NCI-H1930 (cell line): ENCODE measurements at regions not wholly inside any gene's neighbourhood (a gene's known extent, or its start where the extent isn't known, plus 50 kb on each side); places are given as distances from the start of the nearest gene placed in this dataset.

ENCODE experiments used
- DNase-seq, 2 experiments: peaks; one replicate each; lab custom pipeline; 2025; lab: John Stamatoyannopoulos, UW

DNA sequence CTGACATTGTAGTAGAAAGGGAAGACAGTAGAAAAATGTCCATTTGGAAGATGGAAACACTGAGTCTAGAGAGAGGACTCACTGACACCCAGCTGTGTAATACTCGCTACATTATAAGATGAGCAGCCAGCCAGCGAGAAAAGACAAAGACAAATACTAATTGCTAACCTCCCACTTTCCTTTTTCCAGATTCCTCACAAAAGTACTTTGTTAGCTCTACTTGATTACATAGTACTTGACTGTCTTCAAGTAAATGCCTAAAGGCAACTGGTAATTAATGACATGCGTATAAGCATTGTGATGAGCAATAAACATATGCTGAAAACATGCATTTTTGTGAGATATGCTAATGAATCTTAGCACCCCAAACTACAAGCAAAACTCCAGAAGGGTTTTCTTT, 363.1 kb downstream of the GPAM start:
- DNase-seq, result no peak

DNA sequence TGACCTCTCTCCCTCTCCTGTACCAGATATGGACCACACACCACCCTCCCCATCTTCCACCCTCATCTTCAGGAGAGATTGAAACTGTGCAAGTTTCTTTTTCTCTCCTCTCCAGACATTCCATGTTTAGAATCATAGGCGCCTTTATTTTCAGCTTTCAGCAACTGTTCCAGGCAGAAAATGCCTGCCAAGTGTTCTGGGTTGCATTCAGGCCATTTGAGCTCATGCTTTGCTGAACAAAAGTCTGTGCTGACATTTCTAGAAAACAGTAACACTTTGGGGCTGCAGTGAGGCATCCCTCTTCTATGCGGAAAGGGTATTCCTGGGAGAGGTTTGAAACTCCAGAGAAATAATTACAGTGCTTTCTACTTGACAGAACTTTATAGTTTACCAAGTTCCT, 361.7 kb downstream of the GPAM start:
- no peak for DNase-seq

DNA sequence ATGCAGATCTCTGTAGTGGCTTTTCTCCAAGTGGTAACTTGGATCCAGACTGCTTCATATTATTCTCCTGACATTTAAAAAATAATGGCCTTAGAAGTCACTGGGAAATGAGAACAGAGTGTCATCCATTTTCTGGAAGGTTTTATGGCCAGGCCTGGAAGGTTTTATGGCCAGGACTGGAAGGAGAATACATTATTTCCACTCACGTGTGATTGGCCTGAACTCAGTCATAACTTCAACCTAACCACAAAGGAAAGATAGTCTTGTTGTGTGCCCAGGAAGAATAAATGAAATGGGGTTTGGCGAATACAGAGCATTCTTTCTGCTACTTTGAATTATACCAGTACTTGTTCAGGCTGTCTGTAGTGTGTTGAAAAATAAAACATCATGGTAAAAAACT, 360.9 kb downstream of the GPAM start:
- DNase-seq, result no peak

DNA sequence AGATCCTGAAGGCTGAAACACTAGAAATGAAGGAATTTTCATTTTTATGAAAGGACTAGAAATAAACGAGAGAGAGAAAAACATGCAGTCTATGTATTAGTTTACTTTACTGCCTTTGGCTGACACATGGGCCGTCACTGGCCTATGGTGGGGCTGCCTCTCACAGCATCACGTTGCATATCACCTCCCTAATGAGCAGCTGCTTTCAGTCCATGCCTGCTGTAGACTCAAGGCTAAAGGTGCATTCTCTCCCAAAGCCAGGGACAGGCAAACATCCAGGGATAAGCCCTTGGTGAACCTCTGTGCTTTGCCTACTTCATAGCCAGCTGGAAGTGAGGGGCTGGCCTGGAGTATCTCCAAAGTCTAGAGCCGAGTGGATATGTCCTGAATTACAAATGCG, 359.4 kb downstream of the GPAM start:
- DNase-seq, result no peak

DNA sequence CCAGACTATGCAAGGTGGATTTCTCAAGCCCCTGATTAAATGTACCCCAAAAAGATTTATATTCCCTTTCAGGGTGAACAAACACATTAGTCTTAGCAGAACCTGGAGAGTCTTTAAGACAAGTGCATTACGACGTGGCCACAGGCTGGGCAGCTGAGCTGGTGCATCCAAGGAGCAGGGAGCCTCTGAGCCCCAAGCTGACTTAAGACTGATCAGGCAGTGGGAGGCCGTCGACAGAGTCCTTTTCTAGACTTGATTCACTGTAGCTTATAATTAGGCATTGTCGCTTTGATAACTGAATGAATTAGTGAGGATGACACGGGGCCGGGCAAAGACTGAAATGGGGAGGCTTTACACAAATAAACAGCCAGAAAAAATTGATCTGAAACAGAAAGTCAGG, 353.2 kb downstream of the GPAM start:
- no peak for DNase-seq

DNA sequence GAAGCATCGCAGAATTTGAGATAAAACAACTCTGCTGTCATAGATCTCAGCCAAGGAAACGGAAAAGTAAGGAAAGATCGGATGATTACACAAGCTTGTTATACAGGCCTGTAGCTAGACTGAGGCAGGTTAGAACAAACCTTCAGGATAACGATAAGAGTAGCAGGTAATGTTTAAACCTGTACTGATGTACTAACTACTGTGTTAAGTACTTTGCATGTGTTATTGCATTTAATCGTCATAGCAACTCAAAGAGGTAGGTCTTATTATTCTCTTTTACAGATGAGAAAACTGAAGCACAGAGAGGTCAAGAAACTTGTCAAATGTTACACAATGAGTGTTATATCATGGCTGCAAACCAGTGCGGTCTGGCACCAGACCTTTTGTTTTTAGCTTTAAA, 352.5 kb downstream of the GPAM start:
- DNase-seq, result no peak

DNA sequence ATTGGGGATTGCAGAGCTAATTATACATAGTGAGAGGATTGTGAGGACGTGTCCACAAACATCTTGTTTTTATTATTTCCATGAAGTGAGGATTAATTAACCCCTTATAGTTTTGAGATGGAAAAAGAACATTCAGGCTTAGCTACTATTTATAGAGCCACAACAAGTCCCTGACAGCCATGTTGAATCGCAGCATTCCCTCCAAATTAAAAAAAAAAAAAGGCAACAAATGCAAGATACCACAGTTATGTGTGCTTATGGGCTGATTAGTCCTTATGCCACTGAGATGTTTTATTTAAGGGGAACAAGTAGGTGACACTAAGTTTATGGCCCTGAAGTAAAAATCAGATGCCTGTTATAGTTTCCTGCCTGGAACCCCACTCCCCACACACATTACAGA, 350.3 kb downstream of the GPAM start:
- DNase-seq, result no peak

DNA sequence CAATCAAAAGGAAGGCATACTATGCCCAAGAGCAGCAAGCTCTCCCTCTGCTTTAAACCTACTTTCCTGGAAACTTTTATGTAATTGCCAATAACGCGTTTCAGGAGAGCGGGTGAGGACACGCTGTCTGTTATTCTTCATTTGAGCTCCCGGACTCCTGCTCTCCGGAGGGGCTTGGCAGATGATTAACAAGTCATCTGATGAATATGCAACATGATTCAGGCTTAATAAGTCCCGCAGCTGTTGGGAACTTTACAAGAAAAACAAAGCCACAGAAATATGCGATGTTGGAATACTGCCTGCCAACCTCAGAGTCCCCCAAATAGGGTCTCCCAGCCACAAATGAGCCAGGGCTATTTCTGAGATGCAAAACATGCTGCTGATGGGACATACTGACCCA, 348.0 kb downstream of the GPAM start:
- DNase-seq, result no peak

DNA sequence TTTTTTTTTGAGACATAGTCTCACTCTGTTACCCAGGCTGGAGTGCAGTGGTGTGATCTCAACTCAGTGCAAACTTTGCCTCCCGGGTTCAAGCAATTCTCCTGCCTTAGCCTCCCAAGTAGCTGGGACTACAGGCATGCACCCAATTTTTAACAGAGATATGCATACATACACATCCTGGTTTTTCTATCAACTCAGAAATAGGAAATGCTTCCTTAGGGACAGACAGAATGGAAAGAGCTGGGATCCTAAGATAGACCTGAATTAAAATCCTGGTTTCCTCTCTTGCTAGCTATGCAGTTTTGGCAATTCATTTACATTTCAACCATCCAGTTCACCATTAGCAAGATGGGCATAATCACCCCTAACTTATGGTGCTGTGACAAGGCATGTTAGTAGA, 347.5 kb downstream of the GPAM start:
- no peak for DNase-seq

DNA sequence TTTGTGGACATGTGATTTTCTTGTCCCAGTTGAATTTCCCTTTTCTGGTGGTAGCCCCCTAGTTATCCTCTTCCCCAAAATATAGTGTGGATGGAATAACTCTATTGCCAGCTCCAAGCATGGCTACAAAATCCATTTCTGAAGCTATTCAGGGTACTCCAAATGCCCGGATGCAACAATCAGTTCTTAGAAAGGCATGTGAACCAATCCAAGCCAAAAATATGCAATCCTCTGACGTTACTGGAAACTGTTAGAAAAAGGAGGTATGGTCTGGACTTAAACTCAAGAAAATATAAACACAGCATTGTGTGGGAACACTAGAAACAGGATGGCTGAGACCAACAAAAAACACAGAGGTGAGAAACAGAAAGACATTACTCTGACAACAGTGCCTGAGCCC, 347.0 kb downstream of the GPAM start:
- DNase-seq, result no peak

DNA sequence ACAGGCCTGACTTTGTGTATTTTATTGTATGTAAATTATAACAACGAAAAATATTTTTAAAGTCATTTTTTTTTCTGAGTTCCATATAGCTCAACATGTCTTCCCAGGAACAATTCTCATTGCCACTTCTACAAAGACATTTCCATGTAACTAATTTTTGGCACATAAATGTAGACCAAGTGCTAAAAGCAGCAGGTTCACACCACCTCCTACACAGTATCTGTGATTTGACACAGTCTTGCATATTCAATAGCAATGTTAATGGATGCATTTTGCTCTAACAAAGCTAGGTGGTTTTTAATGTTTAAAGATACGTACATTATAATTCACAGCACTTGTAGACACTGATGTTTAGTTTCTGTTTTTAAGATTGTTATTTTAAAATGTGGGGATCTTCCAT, 346.5 kb downstream of the GPAM start:
- DNase-seq, result no peak

DNA sequence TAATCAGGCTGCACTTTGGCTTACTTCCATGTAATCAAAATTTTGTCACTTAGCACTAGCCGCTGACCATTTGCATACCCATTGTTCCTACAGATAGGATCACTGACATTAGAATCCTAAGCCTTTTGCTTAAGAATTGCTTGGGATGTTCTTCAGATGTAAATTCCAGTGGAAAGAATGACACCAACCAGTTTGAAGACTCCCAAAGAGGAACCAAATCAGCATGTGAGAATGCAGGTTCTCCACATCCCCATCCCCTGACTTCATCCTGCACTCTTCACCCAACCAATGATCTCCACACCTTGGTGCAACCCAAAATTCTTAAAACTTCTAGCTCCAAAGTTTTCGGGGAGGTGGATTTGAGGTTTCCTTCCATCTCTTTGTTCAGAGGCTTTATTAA, 345.6 kb downstream of the GPAM start:
- DNase-seq, result no peak

DNA sequence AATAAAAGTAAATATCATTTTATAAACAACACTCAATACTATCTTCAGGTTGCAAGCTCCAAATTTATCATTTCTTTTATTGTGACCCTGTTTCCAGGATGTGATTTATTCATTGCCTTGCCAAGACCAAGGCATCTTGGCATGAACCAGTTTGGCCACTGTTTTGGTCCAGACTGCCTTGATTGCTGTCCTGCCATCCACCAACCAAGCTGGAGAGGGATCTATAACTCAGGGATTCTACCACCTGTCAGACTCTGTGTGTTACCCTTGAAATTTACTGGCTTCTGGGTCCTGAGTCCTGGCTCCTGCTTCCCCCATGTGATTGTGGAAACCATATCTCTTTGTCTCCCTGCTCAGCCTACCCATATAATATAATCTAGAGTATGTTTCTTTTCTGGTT, 343.0 kb downstream of the GPAM start:
- no peak for DNase-seq

DNA sequence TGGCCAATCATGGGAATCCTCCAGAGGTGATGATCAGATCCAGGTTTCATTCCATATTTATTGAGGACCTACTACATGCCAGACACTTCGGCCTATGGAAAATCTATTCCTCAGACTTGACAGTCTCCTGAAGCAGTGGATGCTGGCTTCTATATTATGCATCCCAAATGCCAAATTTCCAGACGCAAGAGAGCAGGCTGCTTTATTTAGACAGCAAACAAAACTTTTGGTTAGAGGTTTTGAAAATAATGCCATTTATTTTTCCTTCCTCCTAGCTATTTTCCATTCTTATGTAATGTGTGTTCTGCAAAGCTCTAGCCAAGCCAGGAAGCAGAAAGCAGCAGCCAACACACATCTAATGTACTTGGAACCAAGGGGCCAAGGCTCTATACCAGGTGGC, 330.8 kb downstream of the GPAM start:
- no peak for DNase-seq

DNA sequence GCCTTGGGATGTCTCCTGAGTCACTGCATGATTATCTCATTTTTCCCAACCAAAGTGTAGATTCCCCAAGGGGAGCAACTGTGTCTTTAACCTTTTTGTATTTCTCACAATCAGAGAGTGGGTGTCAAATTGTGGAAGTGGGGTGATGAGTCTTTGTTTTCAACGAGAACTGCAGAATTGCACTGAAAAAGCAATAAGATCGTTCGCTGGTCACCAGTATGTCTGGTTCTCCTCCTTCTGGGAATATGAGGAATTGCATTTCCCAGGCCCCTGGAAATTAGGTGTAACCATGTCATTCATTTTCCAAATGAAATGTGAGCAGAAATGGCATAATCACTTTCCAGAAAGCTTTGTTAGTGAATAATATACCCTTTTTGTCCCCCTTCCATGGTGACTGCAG, 326.9 kb downstream of the GPAM start:
- no peak for DNase-seq

DNA sequence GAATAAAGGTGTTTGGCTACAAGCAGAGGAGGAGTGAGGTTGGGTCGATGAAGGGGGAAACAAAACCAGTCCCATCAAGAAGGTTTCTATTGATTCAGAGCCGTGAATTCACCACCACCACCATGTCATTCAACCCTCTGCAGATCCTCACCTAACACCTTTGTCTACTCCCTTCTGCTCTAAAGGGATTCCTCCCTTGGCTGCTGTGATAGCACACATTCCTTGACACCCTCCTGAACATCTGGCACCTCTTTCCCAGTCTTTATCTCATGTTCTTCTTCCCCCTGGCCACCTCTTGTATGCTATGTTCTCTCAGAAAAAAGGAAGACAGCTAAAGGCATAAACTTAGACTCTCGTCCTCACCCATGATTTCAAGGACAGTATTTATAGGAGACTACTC, 318.0 kb downstream of the GPAM start:
- no peak for DNase-seq

DNA sequence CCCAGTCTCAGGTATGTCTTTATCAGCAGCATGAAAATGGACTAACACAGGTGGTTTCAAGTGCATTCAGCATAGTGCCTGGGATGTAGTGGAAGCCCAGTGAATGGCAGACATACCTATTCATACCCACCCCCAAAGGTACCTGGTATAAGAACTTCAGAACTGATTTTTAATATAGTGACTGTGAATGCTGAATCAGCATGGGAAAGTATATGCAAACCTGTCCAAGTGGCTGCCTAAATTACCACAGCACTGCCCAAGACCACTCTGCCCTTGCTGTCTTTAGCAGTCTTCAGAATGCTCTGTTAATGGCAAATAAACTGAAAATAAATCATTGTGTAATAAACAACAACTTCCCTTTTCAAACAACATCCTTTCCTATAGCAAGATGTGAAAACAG, 312.1 kb downstream of the GPAM start:
- no peak for DNase-seq

DNA sequence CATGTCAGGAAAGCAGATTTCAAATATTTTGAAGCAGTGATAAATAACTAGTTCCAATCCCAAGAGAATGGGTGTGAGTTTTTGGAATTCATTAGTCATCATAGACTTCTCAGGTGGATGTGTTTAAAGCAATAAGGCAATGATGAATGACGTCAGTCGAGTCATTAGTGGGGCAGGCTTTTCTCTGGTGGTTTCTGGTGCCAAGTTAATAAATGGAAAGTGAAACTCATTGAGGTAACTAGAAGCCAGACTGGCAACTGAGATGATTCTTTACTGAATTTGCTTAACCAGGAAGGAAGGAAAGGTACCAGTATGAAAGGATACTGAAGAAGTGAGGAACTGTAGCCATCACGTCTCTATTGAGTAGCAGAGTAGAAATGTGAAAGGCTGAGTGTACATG, 311.0 kb downstream of the GPAM start:
- DNase-seq, result no peak

DNA sequence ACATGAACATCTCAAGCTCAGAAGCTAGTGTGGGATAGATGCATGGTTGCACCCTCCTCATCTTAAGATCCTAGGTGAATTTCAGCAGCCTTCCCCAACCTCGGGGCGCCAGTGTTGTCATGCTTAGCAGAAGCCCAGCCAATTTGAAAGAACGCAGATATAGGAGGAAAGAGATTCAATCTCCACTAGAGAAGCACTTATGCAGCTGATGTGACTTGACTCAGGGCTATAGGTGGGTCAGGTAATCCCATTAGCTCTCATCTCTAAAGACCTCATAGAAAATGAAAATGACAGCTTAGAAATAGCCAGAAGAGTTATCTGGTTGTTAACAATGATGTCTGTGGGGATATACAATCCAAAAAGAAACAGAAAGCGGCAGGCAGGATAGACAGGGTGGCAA, 310.5 kb downstream of the GPAM start:
- no peak for DNase-seq

DNA sequence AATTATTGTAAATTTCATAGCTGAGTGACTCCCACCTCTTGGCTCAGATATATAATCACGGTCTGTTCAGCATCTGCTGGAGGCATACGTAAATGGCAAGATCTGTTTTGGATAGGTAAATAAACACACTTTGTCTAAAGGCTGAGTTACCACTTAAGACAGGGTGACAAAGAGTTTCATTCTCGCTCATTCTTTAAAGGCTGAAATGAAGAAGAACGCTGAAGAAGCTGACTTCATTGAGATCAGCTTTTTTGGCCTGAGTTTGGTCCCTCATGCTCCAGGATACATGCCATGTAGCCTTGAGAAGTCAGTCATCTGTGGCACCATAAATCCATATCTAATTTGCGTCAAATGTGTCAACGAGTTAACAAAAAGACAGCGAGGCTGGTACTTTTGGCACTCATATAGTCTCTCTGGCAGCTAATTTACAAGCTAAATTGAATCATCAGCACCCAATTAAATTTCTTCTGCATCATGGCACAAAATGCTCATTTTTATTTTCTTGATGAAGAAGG, 309.9 kb downstream of the GPAM start:
- DNase-seq, result no peak

DNA sequence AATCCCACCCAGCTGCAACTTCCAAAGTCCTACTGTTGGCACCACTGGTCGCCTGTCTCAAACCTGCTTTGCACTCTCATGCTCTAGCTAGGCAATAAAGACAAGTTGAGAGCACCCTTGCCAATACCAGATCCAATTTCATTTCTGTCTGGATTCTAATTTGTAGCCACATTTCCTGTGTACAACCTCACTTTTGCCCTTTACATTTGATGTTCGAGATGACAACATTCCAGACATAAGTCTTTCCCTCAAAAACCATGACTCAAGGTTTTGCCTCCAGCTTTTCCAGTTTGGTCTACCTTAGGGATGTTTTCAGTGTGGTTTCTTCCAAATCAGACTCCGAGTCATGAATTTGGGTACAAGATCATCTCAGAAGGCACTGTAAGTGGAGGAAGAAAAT, 309.0 kb downstream of the GPAM start:
- DNase-seq, result no peak

DNA sequence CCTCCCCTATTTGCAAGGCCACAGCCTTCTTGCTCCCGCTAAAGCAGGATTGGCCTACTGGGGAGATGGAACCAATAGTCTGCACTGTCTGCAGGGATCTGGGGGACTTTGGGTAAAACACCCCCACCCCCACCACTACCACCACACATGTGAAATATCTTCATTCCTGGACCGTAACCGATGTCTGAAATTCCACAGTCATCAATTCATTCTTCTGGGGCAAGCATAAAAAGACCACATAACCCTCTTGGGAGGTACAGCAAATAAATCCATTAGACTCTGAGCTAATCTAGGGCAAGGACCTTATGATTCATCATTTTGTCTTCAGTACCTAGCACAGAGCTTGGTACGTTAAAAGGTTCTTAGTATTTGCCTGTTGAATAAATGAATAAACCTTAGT, 307.8 kb downstream of the GPAM start:
- no peak for DNase-seq

DNA sequence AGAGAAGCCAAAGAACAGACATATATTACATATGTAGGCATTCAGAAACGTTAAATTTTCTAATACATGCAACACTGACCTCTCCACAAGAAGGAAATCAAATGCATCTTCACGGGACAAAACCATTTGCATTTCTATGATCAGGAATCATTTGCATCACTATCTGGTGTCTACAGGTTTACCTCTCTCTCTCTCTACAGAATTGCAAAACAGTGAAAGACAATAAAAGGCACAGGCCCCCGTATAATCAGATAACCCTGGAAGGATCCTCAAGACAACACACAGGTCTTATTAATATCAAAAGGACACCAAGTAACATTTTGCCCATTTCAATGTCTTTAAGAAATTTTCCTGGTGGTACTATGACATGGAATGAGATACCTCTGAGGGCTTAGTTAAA, 306.3 kb downstream of the GPAM start:
- DNase-seq, result no peak

DNA sequence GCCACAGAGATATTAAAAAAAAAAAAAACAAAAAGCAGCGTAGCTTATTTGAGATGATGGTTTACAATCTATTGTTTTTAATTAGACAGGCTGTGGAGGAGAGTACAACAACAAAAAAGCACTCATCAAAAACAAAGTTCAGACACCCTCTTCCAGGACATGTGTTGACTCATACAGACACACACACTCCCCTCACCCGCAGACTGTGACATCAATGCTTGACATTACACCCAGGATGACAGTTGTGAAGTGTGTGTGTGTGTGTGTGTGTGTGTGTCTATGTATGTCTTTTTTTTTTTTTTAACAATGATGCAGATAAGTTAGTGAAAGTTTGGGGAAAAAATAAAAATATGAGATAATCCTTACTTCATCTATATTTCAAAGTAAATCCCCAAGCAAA, 303.6 kb downstream of the GPAM start:
- no peak for DNase-seq

DNA sequence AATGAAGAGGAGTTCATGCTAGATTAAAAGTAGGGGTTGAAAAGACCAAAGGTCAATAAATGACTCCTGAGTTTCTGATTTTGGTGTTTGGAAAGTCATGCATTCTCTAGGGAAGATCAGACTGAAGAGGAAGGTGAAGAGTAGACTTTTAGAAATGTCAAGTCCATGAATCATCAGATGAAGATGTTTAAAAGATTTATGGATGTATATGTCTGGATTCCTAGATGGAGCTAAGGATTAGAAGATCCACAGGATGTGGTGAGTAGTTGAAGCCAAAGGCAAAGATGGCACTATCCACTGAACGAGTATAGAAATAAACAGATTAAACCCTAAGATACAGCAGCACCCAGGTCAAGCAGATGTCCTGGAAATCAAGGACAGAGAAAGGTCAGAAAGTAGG, 298.5 kb downstream of the GPAM start:
- DNase-seq, result no peak
